NCI-H1105 treated with DMSO at 0.1 percent for 48 hours (cell line): ENCODE measurements at regions not wholly inside any gene's neighbourhood (a gene's known extent, or its start where the extent isn't known, plus 50 kb on each side); places are given as distances from the start of the nearest gene placed in this dataset.

ENCODE experiments used
- DNase-seq: peaks from one replicate; lab custom pipeline; 2025; lab: John Stamatoyannopoulos, UW

GRCh38 chr6:98717988-98718387 lies 116.4 kb upstream of the POU3F2 start:
- no peak for DNase-seq

GRCh38 chr6:98724537-98724936 lies 109.8 kb upstream of the POU3F2 start:
- no peak for DNase-seq

- DNase-seq: no peak
These were observed 87.1 kb upstream of the POU3F2 start for GRCh38 chr6:98747273-98747672.

GRCh38 chr6:98747960-98748359 lies 86.4 kb upstream of the POU3F2 start:
- no peak for DNase-seq

- no peak for DNase-seq
These were observed 74.9 kb upstream of the POU3F2 start for GRCh38 chr6:98759459-98759858.

GRCh38 chr6:98764373-98764911 lies 69.9 kb upstream of the POU3F2 start:
- DNase-seq: no peak

GRCh38 chr6:98769546-98769945 lies 64.8 kb upstream of the POU3F2 start:
- peak; percentile 54 for DNase-seq

GRCh38 chr6:98775205-98775604 lies 59.2 kb upstream of the POU3F2 start:
- DNase-seq: no peak

GRCh38 chr6:98777762-98778161 lies 56.6 kb upstream of the POU3F2 start:
- DNase-seq: no peak

- DNase-seq: no peak
These were observed 54.8 kb upstream of the POU3F2 start for GRCh38 chr6:98779618-98780017.

- DNase-seq: no peak
These were observed 51.6 kb upstream of the POU3F2 start for GRCh38 chr6:98782772-98783171.

GRCh38 chr6:98783578-98783977 lies 50.8 kb upstream of the POU3F2 start:
- DNase-seq: no peak
